ENCODE measurements at regions not wholly inside any gene's neighbourhood (a gene's known extent, or its start where the extent isn't known, plus 50 kb on each side); places are given as distances from the start of the nearest gene placed in this dataset.

DNA sequence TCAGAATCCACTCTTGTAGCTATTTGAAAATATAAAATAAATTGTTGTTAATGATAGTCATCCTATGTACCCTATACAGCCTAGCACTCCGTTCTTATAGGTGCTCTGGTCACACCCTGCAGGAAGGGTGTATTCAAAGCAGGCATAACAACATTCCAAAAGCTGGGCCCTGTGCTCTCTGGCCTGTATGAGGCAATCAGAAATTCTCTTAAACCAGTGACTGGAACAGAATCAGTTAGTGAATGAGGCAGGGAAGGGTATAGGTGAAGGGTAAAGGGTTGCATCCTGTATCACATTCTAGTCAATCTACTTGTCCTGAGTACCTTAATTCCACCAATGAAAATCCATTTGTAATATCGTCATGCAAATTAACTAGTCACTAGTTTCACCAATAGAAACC, 154.5 kb upstream of the ZNF217 start:
- no peak for TF ChIP-seq EZH2phosphoT487 (IDR thresholded peaks at IDR 0.05; ENCODE audit: insufficient read depth, low read depth)
- TF ChIP-seq EZH2 (IDR thresholded peaks at IDR 0.05; ENCODE audit: insufficient read depth, poor library complexity, severe bottlenecking): no peak
